ENCODE measurements at regions not wholly inside any gene's neighbourhood (a gene's known extent, or its start where the extent isn't known, plus 50 kb on each side); places are given as distances from the start of the nearest gene placed in this dataset.

GRCh38 chr21:41564871-41565274 is 56.9 kb upstream of the TMPRSS2 start:
- no peak for DNase-seq

DNA sequence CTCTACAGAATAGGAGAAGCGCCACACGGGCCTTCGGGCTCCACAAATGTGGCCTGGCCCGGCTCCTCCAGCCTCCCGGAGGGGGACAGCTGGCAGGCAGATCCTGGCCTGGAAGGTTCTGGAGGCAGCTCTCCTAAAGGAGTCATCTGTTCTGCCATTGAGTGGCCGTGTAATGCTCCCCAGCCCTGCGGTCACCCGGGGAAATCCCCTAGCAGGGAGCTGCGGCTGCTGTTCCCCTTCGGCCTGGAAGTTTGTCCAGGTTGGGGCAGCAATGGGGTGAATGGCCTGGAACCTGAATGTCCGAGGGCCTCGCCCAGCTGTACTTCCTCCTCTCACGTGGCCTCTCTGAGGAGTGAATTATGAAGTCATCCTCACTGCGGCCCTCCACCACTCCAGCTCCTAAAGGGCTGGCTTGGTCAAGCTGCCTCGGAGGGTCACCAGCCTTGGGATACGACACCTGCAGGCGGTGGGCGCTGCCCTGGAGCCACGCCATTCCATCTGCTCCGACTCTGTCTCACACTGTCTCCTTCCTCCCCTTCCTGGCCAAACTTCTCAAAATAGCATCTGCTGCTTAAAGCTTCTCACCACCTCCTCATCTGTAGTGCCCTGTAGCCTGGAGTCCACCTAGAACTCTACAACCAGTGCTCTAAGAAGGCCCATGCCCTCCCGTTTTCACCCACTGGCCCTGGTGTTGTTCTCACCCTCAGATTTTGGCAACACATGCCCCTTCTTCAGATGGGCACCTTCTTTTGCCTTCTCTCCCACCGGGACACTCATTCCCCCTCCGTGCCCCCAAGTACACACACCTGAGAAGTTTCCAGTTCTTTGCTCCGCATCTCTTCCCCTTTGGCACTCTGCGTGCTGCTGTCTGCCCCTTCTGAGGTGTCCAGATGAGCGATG is 54.4 kb upstream of the TMPRSS2 start:
- DNase-seq: no peak

- DNase-seq: no peak
Observed at GRCh38 chr21:41561701-41562100, 53.7 kb upstream of the TMPRSS2 start.

DNA sequence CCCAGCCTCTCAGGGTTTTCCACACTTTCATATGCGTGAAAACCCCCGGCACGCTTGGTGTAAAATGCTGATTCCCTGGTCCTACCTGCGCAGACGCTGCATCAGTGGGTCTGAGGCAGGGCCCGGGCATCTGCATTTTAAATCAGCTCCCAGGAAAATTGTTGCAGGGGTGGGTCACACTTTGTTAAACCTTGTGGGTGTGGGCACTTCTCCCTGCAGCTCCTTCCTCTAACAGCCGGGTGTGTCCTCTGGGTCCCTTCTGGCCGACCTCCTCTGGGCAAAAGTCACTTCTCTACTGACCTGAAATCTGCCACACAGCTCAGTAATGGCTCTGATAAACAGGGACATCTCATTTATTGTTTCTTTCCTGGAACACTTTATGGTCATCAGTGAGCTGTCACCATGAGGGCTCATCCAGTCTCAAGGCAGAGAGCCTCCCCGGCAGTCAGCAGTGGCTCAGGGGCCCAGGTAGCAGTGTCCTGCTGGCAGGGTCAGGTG is 52.8 kb upstream of the TMPRSS2 start:
- no peak for DNase-seq

GRCh38 chr21:41559658-41560631 is 52.0 kb upstream of the TMPRSS2 start:
- no peak for DNase-seq

- DNase-seq: no peak
Observed at GRCh38 chr21:41558842-41559241, 50.9 kb upstream of the TMPRSS2 start.

- DNase-seq: no peak
Observed at GRCh38 chr21:41557884-41558283, 49.9 kb upstream of the TMPRSS2 start.
